Lower leg skin (tissue), 4 donors: ENCODE measurements at regions not wholly inside any gene's neighbourhood (a gene's known extent, or its start where the extent isn't known, plus 50 kb on each side); places are given as distances from the start of the nearest gene placed in this dataset.
"Not testable (repeated sequence)": the region's sequence is repeated elsewhere in the genome, so short reads cannot be mapped to it uniquely, and the experiment has no call there.

Source experiments
- DNase-seq, 2 donors: peaks; one replicate each; pipeline ENCODE4 v3.0.0-alpha.2; 2019; ENCODE audit warnings: low spot score in 2 of 2
- H3K4me3 ChIP-seq: fragments of 200-600 bp; sonication (generic); 2 replicates; pipeline ENCODE4 v1.5.1; 2017; ENCODE audit warnings: mild to moderate bottlenecking, low read depth; ENCODE audit not compliant: poor library complexity, severe bottlenecking
- CTCF ChIP-seq, 3 donors: fragments of 450-650 bp; IDR thresholded peaks; one replicate each; pipeline ENCODE4 v1.5.1; 2016; ENCODE audit warnings: antibody characterized with exemption in 3 of 3, mild to moderate bottlenecking in 3 of 3, moderate library complexity in 2 of 3
- POLR2A ChIP-seq, 2 donors: fragments of 450-650 bp; IDR thresholded peaks; one replicate each; pipeline ENCODE4 v1.6.1; 2016 to 2017; ENCODE audit warnings: antibody characterized with exemption in 2 of 2, mild to moderate bottlenecking in 1 of 2, moderate library complexity in 1 of 2
- WGBS, 2 donors: methylation state at CpG; one replicate each; pipeline ENCODE4 v1.1.5; 2018; 5-methylcytosine and 5-hydroxymethylcytosine counted together
- intact Hi-C: fragments of 100-400 bp; cut with DNase I; formaldehyde crosslinking; loops from one replicate; pipeline ENCODE4 v1.15.0; 2023; ENCODE audit warnings: low total_unique reads

DNA sequence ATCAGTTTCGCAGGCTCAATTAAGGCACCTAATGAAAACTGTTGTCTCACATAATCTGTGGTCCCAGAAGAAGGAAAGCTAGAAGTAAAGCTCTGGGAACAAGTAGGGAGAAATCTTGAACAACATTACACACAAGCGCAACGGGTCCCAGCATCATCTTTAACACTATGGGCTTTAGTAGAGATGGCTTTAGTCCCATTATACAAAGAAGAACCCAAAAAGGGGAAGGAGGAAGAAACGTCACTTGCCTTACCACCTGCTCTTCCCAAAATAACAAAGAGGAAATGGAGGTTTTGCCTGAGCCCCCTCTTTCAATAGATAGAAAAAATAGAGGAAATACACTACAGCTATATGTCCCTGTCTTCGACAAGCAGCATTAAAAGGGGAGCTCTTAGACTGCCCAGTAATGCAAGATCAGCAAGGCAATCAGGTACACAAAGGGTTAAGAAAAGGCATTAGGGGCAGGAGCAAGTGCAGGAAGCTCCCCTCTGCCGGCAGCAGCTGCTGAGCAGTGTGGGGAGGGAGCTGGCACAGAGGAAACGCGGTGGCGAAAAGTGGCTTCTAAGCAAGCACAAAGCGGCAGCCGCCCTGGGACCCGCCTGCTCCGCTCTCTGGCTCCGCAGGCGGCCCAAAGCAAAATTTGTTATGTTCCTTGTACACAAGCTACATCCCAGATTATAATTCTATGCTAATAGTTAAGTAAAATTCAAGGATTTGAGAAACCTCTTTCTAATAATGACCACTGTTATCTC lies 1218.8 kb downstream of the TMEM121 start:
- DNase-seq, intact Hi-C loops, H3K4me3 ChIP-seq: not testable (repeated sequence)
- 55% methylated on average over 12 of the region's 15 CpGs; no CpG with 5 or more reads in 1 of the 2 donors for WGBS, 2 donors

DNA sequence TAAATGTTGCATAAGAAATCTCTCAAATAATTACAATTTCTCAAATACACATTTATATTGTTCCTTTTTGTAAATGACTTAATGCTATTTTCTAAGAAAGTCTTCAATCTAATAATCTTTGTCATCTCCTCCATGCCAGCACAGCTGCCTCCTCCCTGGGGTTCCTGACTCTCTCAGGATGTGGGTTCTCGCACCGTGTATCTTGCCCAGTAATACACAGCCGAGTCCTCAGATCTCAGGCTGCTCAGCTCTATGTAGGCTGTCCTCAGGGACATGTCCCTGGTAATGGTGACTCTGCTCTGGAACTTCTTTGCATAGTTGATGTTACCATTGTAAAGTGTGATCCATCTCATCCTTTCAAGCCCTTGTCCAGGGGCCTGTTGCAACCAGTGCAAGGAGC lies 1223.7 kb downstream of the TMEM121 start:
- DNase-seq, intact Hi-C loops, H3K4me3 ChIP-seq: not testable (repeated sequence)
- no CpG with 5 or more reads among the region's 3 CpGs for WGBS, 2 donors

DNA sequence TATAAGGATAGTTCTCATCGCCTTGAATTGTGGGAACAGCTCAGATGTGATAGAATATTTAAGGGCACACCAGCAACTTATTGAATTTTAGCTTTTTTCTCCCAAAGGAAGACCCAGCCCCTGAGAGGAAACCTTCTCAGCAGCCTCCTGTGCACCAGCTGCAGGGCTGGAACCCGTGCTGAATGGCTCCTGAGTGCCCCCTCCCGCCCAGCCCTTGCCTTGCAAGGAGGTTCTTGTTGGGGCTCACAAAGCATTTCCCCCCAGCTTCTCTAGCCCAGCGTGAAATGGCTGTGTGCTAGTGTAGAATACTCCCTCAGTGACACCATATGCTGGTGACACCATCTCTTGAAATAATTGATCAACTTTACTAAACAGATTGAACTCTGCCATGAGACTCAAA lies 1227.4 kb downstream of the TMEM121 start:
- intact Hi-C loops, DNase-seq, H3K4me3 ChIP-seq: not testable (repeated sequence)
- no CpG with 5 or more reads among the region's 4 CpGs for WGBS, 2 donors

DNA sequence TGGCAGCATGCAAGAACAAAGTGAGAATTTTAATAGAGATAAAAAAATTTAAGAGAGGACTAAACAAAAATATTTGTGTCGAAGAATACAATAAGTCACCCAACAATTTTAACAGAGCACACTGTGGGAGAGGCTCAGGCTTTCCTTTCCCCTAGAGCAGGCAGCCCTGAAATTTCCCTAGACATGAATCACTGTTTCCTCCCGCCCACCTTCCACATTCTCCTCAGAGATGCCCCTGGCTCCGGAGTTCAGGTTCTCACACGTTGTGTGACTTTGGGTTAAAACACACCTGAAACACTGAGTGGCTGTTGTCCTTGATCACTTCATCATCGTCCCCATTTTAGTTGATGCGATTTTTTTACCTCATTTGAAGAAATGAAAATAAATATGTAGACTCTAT lies 1231.1 kb downstream of the TMEM121 start:
- DNase-seq, H3K4me3 ChIP-seq, intact Hi-C loops: not testable (repeated sequence)
- 17 to 39% methylated on average over 6 of the region's 6 CpGs for WGBS, 2 donors

GRCh38 chr14:106761886-106762816 lies 1235.8 kb downstream of the TMEM121 start:
- DNase-seq, intact Hi-C loops, H3K4me3 ChIP-seq: not testable (repeated sequence)
- 69 to 85% methylated on average over 1 to 10 of the region's 15 CpGs for WGBS, 2 donors

DNA sequence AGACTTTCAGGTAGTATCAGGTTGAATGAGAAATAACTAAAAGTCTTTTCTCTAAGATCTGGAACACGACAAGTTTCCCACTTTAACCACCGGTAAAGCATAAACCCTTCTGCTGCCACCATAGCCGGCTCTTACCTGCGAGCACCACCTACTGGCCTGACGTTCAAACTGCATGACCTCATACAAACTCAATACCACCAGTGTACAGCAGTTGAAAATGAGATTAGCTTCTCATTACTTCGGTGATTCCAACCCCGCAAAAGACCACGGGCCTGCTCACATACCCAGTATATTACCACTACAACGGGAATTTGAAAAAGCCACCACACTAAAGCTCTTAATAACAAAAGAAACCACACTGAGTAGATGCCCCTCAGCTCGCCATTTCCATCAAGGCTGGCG lies 1238.6 kb downstream of the TMEM121 start:
- intact Hi-C loops, H3K4me3 ChIP-seq, DNase-seq: not testable (repeated sequence)
- WGBS, 2 donors, result 23 to 31% methylated on average over 11 of the region's 11 CpGs

DNA sequence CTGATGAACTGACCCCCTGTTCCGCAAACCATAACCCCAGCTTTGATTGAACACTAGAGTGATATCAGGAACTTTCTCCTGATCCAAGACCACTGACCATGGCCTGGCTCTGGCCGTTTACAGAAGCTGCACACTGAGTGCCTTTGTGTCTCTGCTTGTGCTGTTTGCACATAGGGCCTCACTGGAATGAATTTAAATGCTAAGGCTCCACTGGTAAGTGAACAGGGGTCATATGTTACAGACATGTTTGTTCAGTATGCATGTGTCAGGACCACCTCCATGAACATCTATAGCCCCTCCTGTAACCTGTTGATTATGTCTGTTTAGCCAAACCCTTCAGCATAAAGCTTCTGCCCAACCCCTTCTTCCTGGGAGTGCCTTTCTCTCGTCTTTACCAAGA lies 1239.8 kb downstream of the TMEM121 start:
- TF ChIP-seq POLR2A (IDR thresholded peaks at IDR 0.05), result no peak
- no peak for TF ChIP-seq CTCF (IDR thresholded peaks at IDR 0.05)
- WGBS, 2 donors, result 12 to 53% methylated on average over 3 of the region's 3 CpGs
- intact Hi-C loops, result no loop called here
- no peak for DNase-seq
- no peak overlapping the region for H3K4me3 ChIP-seq

DNA sequence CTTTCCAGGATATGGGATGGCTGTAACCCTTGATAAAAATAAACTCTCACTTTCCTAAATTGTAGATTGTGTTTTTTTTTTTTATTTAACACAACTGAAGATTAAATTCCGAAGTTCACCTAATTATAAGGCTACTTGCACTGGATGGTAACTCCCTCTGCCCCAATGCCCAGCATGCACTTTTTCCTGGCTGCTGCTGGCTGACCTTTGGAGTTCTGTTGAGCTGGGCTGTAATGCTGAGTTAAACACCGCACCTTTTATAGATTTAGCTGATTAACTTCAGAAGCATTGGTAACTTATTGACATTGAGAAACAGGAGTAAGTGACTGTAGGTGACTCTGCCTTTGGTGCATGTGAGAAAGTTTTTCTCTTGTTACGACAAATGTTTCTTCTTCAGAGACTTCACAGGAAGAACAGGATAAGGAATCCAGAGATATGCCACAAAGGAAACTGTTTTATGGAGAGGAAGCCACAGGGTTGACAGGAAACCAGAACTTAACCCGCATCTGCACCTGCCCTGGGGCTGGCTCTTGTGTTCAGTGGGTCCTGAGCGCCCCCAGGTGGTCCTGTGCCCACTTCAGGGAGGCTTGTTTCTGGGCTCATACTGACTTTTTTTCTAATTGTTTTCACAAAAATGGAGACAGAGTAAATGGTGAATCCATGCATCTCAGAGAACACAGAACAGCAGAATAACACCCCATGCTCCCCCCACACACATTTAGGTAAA lies 1240.3 kb downstream of the TMEM121 start:
- intact Hi-C loops, DNase-seq, H3K4me3 ChIP-seq: not testable (repeated sequence)
- WGBS, 2 donors, result 30 to 34% methylated on average over 5 of the region's 5 CpGs

- DNase-seq, H3K4me3 ChIP-seq, intact Hi-C loops: not testable (repeated sequence)
- 54 to 62% methylated on average over 8 of the region's 8 CpGs for WGBS, 2 donors
Observed at GRCh38 chr14:106768230-106768629, 1241.8 kb downstream of the TMEM121 start.

- DNase-seq, intact Hi-C loops, H3K4me3 ChIP-seq: not testable (repeated sequence)
- 56 to 62% methylated on average over 7 to 8 of the region's 8 CpGs for WGBS, 2 donors
Observed at GRCh38 chr14:106768972-106769700, 1242.8 kb downstream of the TMEM121 start.

GRCh38 chr14:106770158-106770672 lies 1243.8 kb downstream of the TMEM121 start:
- H3K4me3 ChIP-seq, DNase-seq, intact Hi-C loops: not testable (repeated sequence)
- 22 to 25% methylated on average over 1 to 2 of the region's 5 CpGs for WGBS, 2 donors

DNA sequence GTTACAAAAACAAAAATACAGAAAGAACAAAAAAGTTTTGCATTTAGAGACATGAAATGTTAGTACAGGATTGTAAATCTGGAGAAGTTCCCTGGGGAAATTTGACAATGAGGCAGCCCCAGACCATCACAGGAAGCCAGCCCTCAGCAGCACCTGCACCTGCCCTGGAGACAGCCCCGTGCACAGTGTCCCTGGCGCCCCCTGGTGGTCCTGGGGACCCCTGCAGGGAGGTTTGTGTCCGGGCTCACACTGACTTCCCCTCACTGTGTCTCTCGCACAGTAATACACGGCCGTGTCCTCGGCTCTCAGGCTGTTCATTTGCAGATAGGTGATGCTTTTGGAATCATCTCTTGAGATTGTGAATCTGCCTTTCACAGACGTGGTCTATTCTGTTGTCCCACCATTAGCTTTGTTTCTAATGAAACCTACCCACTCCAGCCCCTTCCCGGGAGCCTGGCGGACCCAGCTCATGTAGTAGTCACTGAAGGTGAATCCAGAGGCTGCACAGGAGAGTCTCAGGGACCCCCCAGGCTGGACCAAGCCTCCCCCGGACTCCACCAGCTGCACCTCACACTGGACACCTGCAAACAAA lies 1248.6 kb downstream of the TMEM121 start:
- DNase-seq, intact Hi-C loops, H3K4me3 ChIP-seq: not testable (repeated sequence)
- 45 to 56% methylated on average over 11 of the region's 11 CpGs for WGBS, 2 donors
